GM12874 (cell line): ENCODE measurements at regions not wholly inside any gene's neighbourhood (a gene's known extent, or its start where the extent isn't known, plus 50 kb on each side); places are given as distances from the start of the nearest gene placed in this dataset.

Experiments
- CTCF ChIP-seq: IDR thresholded peaks from 2 replicates; pipeline ENCODE4 v1.5.1; 2011; ENCODE audit warnings: low read depth, mild to moderate bottlenecking, control low read depth, low read length, moderate library complexity; ENCODE audit not compliant: insufficient read depth

DNA sequence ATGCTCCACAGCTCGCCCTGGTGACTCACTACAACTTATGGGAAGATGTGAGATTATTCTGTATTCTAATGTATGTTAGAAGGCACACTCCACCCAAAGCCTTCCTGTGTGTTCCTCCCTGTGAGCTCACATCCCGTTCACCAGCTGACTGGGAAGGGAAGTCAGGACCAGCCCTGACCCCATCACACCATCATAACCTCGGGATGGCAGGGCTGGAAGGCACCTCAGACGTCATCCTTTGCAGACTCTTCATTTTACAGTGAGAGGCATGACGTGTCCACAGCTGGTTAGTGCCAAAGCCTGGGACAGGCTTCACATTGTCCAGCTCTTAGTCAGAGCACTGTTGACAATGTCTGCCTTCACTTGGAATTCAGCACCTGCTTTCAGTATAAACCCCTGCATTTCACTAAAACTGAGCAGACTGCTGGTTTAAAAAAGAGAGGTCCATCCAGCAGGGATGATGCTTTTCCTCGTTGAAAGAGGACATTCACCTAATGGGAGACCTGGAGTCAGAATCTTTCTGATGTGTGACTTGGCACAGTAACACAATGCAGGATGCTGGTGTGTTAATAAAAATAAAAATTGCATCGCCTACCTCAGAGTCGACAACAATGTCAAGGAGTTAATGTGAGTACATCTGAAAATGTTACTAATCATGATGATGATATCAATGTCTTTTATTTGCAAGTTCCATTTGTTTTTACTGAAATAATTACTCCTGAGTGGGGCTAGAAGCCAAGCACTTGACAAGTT is 418.0 kb upstream of the TNP1 start:
- no peak for TF ChIP-seq CTCF

- TF ChIP-seq CTCF, result no peak
Measured at GRCh38 chr2:217276433-217276832, 416.6 kb upstream of the TNP1 start.

DNA sequence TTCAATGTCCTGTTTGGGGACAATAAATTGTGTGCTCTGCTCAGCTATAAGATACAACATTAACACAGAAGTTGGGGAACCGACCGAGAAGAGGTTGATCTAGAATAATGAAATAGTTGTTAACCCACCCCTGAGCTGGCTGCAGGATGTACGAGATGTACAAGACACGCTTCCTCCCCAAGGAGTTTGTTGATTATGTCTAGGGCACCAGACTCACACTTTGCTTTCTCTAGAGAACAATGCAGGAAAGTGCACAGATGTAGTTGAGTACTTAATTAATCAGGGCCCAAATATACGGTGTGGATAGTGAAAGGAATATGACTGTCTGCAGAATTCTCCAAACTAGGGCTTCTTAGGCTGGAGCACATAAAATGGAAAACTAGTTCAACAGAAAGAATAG is 415.2 kb upstream of the TNP1 start:
- no peak for TF ChIP-seq CTCF

GRCh38 chr2:217274578-217274977 is 414.7 kb upstream of the TNP1 start:
- no peak for TF ChIP-seq CTCF

- TF ChIP-seq CTCF, result no peak
Measured at GRCh38 chr2:217273851-217274250, 414.0 kb upstream of the TNP1 start.

DNA sequence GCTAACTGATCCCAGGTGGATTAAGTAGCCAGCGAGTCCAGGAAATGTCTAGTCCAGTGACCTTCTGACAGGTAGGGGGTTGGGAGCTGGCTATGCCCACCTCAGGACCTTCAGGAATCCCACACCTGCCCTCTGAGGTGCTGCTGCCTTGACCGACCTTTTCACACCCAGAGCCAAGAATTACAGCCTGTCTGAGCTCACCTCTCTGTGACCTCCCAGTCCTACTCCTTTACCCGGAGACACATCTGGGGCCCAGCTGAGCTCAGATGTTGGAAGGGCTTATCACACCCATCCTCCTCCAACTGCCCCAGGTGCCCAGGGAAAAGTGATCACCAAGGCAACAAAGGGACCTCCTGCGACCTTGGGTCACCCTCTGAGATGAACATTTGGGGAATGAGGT is 413.3 kb upstream of the TNP1 start:
- TF ChIP-seq CTCF, result no peak

DNA sequence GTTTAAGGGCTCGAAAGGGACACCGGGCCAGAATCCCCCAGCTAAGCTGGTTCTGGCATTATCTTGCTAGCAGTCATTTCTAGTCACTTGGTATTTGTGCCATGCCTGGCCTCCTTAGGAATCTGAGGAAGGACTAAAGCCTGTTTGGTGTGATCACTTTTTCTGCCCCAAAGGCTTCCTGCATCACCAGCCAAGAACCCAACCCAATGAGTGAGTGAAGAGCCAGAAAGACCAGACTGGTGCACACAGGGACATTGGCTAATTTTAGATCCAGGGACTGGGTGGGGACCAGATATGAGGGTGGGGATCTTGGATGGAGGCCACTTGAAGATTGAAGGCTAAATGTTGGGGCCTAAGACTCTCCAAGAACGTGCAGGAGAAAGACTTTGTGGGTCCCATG is 411.9 kb upstream of the TNP1 start:
- no peak for TF ChIP-seq CTCF
